C4-2B (cell line): ENCODE measurements at regions not wholly inside any gene's neighbourhood (a gene's known extent, or its start where the extent isn't known, plus 50 kb on each side); places are given as distances from the start of the nearest gene placed in this dataset.

Experiments used
- CTCF ChIP-seq: fragments of 450-650 bp; conservative IDR thresholded peaks from 2 replicates; pipeline ENCODE4 v1.5.1; 2017; ENCODE audit warnings: mild to moderate bottlenecking
- ZFX ChIP-seq: fragments of 450-650 bp; IDR thresholded peaks from 2 replicates; pipeline ENCODE4 v1.6.1; 2017

- TF ChIP-seq CTCF (no peak), ZFX (no peak)
Measured at GRCh38 chr5:3027185-3027865, 275.8 kb upstream of the IRX2 start.
